HepG2 (cell line): ENCODE measurements at regions not wholly inside any gene's neighbourhood (a gene's known extent, or its start where the extent isn't known, plus 50 kb on each side); places are given as distances from the start of the nearest gene placed in this dataset.

Source experiments
- AGO2 ChIP-seq: fragments of 200-400 bp; formaldehyde crosslinking; optimal IDR thresholded peaks from 2 replicates; pipeline ENCODE3; 2017; ENCODE audit warnings: mild to moderate bottlenecking, low read depth, low read length, moderate library complexity
- ATAD3A ChIP-seq: sonication (generic); formaldehyde crosslinking; IDR thresholded peaks from 2 replicates; pipeline ENCODE4 v1.4.0; 2020; ENCODE audit warnings: missing genetic modification reagents
- ATF7 ChIP-seq, 2 experiments: fragments of 450-650 bp in 1 of 2; sonication (generic) in 1 of 2; formaldehyde crosslinking in 1 of 2; IDR thresholded peaks; 2 replicates each; pipeline versions ENCODE4 v1.4.0 to v1.6.1; 2016 to 2020; ENCODE audit warnings: antibody characterized with exemption in 1 of 2, mild to moderate bottlenecking in 1 of 2, missing genetic modification reagents in 1 of 2
- CAMTA2 ChIP-seq: sonication (generic); formaldehyde crosslinking; IDR thresholded peaks from 2 replicates; pipeline ENCODE4 v1.4.0; 2020; ENCODE audit warnings: mild to moderate bottlenecking, missing genetic modification reagents, borderline replicate concordance
- EP300 ChIP-seq, 3 experiments: sonication (generic) in 1 of 3; formaldehyde crosslinking in 1 of 3; IDR thresholded peaks; 2 replicates each; pipeline versions ENCODE4 v1.5.1 to v1.6.1; 2011 to 2020; ENCODE audit warnings: low read depth in 2 of 3, low read length in 2 of 3, borderline replicate concordance in 1 of 3, improper control_type of control experiment in 1 of 3, mild to moderate bottlenecking in 1 of 3, missing genetic modification reagents in 1 of 3, moderate library complexity in 1 of 3
- ESRRA ChIP-seq: sonication (generic); formaldehyde crosslinking; IDR thresholded peaks from 2 replicates; pipeline ENCODE4 v1.5.1; 2020; ENCODE audit warnings: mild to moderate bottlenecking, low read depth, missing genetic modification reagents
- FOXA1 ChIP-seq, 2 experiments: fragments of 450-650 bp in 1 of 2; sonication (generic) in 1 of 2; formaldehyde crosslinking in 1 of 2; IDR thresholded peaks; 2 replicates each; pipeline versions ENCODE4 v1.4.0 to v1.6.1; 2016 to 2020; ENCODE audit warnings: missing genetic modification reagents in 1 of 2
- GLMP ChIP-seq: sonication (generic); formaldehyde crosslinking; IDR thresholded peaks from 2 replicates; pipeline ENCODE4 v1.9.0; 2021; ENCODE audit warnings: missing genetic modification reagents, mild to moderate bottlenecking, borderline replicate concordance
- HHEX ChIP-seq: IDR thresholded peaks from 2 replicates; pipeline ENCODE4 v1.6.1; 2016; ENCODE audit warnings: control low read depth
- IKZF5 ChIP-seq: IDR thresholded peaks from 2 replicates; pipeline ENCODE4 v1.6.1; 2018; ENCODE audit warnings: missing genetic modification reagents, mild to moderate bottlenecking, missing compliant biosample characterization
- NPAS2 ChIP-seq: sonication (generic); formaldehyde crosslinking; IDR thresholded peaks from 2 replicates; pipeline ENCODE4 v1.8.0; 2022; ENCODE audit warnings: mild to moderate bottlenecking, missing genetic modification reagents, borderline replicate concordance
- RBFOX2 ChIP-seq: fragments of 200-400 bp; formaldehyde crosslinking; IDR thresholded peaks from 2 replicates; pipeline ENCODE4 v1.6.1; 2017; ENCODE audit warnings: low read depth, mild to moderate bottlenecking, low read length
- RBM22 ChIP-seq: fragments of 200-400 bp; formaldehyde crosslinking; optimal IDR thresholded peaks from 2 replicates; pipeline ENCODE3; 2017; ENCODE audit warnings: mild to moderate bottlenecking, low read length, moderate library complexity
- RCOR2 ChIP-seq: IDR thresholded peaks from 2 replicates; pipeline ENCODE4 v1.6.1; 2016; ENCODE audit warnings: missing biosample characterization, missing genetic modification reagents
- RNF2 ChIP-seq: fragments of 450-650 bp; conservative IDR thresholded peaks from 2 replicates; pipeline ENCODE4 v1.6.1; 2016; ENCODE audit warnings: low read depth
- RORA ChIP-seq: sonication (generic); formaldehyde crosslinking; IDR thresholded peaks from 2 replicates; pipeline ENCODE4 v1.5.0; 2020; ENCODE audit warnings: mild to moderate bottlenecking, missing genetic modification reagents, moderate library complexity
- SNRNP70 ChIP-seq: fragments of 200-400 bp; formaldehyde crosslinking; IDR thresholded peaks from 2 replicates; pipeline ENCODE4 v1.6.1; 2017; ENCODE audit warnings: mild to moderate bottlenecking, low read depth, low read length, moderate library complexity
- SOX6 ChIP-seq, 2 experiments: fragments of 450-650 bp in 1 of 2; sonication (generic) in 1 of 2; formaldehyde crosslinking in 1 of 2; IDR thresholded peaks; 2 replicates each; pipeline versions ENCODE4 v1.4.0 to v1.6.1; 2017 to 2020; ENCODE audit warnings: antibody characterized with exemption in 1 of 2, mild to moderate bottlenecking in 1 of 2, missing genetic modification reagents in 1 of 2
- SRSF9 ChIP-seq: fragments of 200-400 bp; formaldehyde crosslinking; IDR thresholded peaks from 2 replicates; pipeline ENCODE4 v1.6.1; 2018; ENCODE audit warnings: borderline replicate concordance, mild to moderate bottlenecking, low read depth, low read length; ENCODE audit not compliant: insufficient read depth, poor library complexity, severe bottlenecking
- TBP ChIP-seq: sonication (generic); formaldehyde crosslinking; IDR thresholded peaks from 2 replicates; pipeline ENCODE4 v1.5.0; 2020; ENCODE audit warnings: missing genetic modification reagents
- TP53 ChIP-seq: sonication (generic); formaldehyde crosslinking; conservative IDR thresholded peaks from 2 replicates; pipeline ENCODE4 v1.4.0; 2020; ENCODE audit warnings: missing genetic modification reagents
- TRIM24 ChIP-seq: sonication (generic); formaldehyde crosslinking; IDR thresholded peaks from 2 replicates; pipeline ENCODE4 v1.8.0; 2022; ENCODE audit warnings: mild to moderate bottlenecking, missing genetic modification reagents
- TSC22D2 ChIP-seq: sonication (generic); formaldehyde crosslinking; IDR thresholded peaks from 2 replicates; pipeline ENCODE4 v1.5.1; 2020; ENCODE audit warnings: missing genetic modification reagents, mild to moderate bottlenecking, borderline replicate concordance
- ZFP41 ChIP-seq: sonication (generic); formaldehyde crosslinking; IDR thresholded peaks from 2 replicates; pipeline ENCODE4 v1.4.0; 2020; ENCODE audit warnings: mild to moderate bottlenecking, missing genetic modification reagents, borderline replicate concordance
- ZNF138 ChIP-seq: sonication (generic); formaldehyde crosslinking; IDR thresholded peaks from 2 replicates; pipeline ENCODE4 v1.5.0; 2020; ENCODE audit warnings: mild to moderate bottlenecking, low read depth, missing genetic modification reagents
- ZNF432 ChIP-seq: sonication (generic); formaldehyde crosslinking; IDR thresholded peaks from 2 replicates; pipeline ENCODE4 v1.5.0; 2020; ENCODE audit warnings: missing genetic modification reagents, mild to moderate bottlenecking, borderline replicate concordance
- ZNF879 ChIP-seq: sonication (generic); formaldehyde crosslinking; IDR thresholded peaks from 2 replicates; pipeline ENCODE4 v1.8.1; 2023; ENCODE audit warnings: missing genetic modification reagents
- TF ChIP-seq, protein P1 (sequence below), 2 experiments: sonication (generic) in 1 of 2; formaldehyde crosslinking in 1 of 2; IDR thresholded peaks; 2 replicates each; pipeline versions ENCODE4 v1.4.0 to v1.6.1; 2018 to 2020; ENCODE audit warnings: missing genetic modification reagents in 2 of 2, borderline replicate concordance in 1 of 2, low read depth in 1 of 2, mild to moderate bottlenecking in 1 of 2, missing biosample characterization in 1 of 2

DNA sequence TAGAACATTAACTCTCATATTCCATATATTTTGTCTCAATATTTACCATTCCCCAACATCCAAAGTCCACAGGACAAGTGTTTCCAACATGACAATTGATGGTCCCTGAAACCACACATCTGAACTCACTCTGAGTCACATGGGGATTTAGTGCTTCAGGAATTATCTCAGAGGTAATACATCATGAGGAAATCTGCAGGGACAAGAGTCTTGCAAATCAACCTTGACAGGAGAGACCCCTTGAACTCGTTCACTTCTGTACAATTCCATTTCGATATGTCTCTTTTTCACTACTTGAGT, 119.7 kb upstream of the ABCA1 start (continued):
- TF ChIP-seq RCOR2 (CRISPR knock-in tag) (no peak), SNRNP70 (no peak), EP300 (IDR thresholded peaks at IDR 0.05; ENCODE audit: low read depth in 2 of 2, low read length in 2 of 2) (peak in 1 of 2 experiments; percentile 20; a peak in 1 of 4 replicates), EP300 (CRISPR knock-in tag; IDR thresholded peaks at IDR 0.05; ENCODE audit: borderline replicate concordance) (no peak), ZNF879 (CRISPR knock-in tag) (no peak), ATAD3A (no peak), AGO2 (no peak), RBM22 (no peak), ZNF432 (CRISPR knock-in tag) (no peak), RBFOX2 (no peak), SOX6 (IDR thresholded peaks at IDR 0.05) (no peak), SOX6 (CRISPR knock-in tag; IDR thresholded peaks at IDR 0.05) (peak; percentile 27; the same call in 1 of the 2 replicates), NPAS2 (CRISPR knock-in tag) (no peak), ZFP41 (CRISPR knock-in tag) (no peak), IKZF5 (CRISPR knock-in tag) (no peak), ZNF138 (CRISPR knock-in tag) (no peak), ESRRA (CRISPR knock-in tag) (no peak), GLMP (no peak), TP53 (no peak), RORA (CRISPR knock-in tag) (no peak), HHEX (no peak), TBP (CRISPR knock-in tag) (no peak), ATF7 (IDR thresholded peaks at IDR 0.05) (no peak), ATF7 (CRISPR knock-in tag; IDR thresholded peaks at IDR 0.05) (no peak), TSC22D2 (CRISPR knock-in tag) (no peak), SRSF9 (no peak), FOXA1 (IDR thresholded peaks at IDR 0.05) (no peak), FOXA1 (CRISPR knock-in tag; IDR thresholded peaks at IDR 0.05) (0 out of 2 replicates have a peak, but pooled peaks have one; percentile 43), CAMTA2 (no peak), TRIM24 (CRISPR knock-in tag) (no peak), RNF2 (no peak)
- TF ChIP-seq, protein P1, sequence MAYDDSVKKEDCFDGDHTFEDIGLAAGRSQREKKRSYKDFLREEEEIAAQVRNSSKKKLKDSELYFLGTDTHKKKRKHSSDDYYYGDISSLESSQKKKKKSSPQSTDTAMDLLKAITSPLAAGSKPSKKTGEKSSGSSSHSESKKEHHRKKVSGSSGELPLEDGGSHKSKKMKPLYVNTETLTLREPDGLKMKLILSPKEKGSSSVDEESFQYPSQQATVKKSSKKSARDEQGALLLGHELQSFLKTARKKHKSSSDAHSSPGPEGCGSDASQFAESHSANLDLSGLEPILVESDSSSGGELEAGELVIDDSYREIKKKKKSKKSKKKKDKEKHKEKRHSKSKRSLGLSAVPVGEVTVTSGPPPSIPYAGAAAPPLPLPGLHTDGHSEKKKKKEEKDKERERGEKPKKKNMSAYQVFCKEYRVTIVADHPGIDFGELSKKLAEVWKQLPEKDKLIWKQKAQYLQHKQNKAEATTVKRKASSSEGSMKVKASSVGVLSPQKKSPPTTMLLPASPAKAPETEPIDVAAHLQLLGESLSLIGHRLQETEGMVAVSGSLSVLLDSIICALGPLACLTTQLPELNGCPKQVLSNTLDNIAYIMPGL (CRISPR knock-in tag; IDR thresholded peaks at IDR 0.05; ENCODE audit: borderline replicate concordance in 1 of 2, low read depth in 1 of 2) = no peak
